Liver (tissue), 3 donors: ENCODE measurements at regions not wholly inside any gene's neighbourhood (a gene's known extent, or its start where the extent isn't known, plus 50 kb on each side); places are given as distances from the start of the nearest gene placed in this dataset.

Experiments used
- EGR1 ChIP-seq, 2 donors: IDR thresholded peaks; 2 replicates each; pipeline ENCODE4 v1.6.1; 2016 to 2018; ENCODE audit warnings: antibody characterized with exemption in 2 of 2, low read depth in 2 of 2
- FOXA2 ChIP-seq: IDR thresholded peaks from 2 replicates; pipeline ENCODE4 v1.6.1; 2016; ENCODE audit warnings: antibody characterized with exemption
- GABPA ChIP-seq, 2 donors: IDR thresholded peaks in 1 of 2; conservative IDR thresholded peaks in 1 of 2; 2 replicates each; pipeline ENCODE4 v1.6.1; 2016; ENCODE audit warnings: antibody characterized with exemption in 2 of 2, mild to moderate bottlenecking in 1 of 2, moderate library complexity in 1 of 2
- HNF4A ChIP-seq, 2 donors: conservative IDR thresholded peaks; 2 replicates each; pipeline ENCODE4 v1.6.1; 2016; ENCODE audit warnings: antibody characterized with exemption in 2 of 2, mild to moderate bottlenecking in 2 of 2
- HNF4G ChIP-seq: IDR thresholded peaks from 2 replicates; pipeline ENCODE4 v1.6.1; 2016; ENCODE audit warnings: antibody characterized with exemption
- RAD21 ChIP-seq, 2 donors: IDR thresholded peaks; 2 replicates each; pipeline ENCODE4 v1.6.1; 2016; ENCODE audit warnings: antibody characterized with exemption in 2 of 2, mild to moderate bottlenecking in 2 of 2
- RXRA ChIP-seq, 2 donors: IDR thresholded peaks; 2 replicates each; pipeline ENCODE4 v1.6.1; 2017 to 2018; ENCODE audit warnings: antibody characterized with exemption in 2 of 2, mild to moderate bottlenecking in 1 of 2
- SP1 ChIP-seq: IDR thresholded peaks from 2 replicates; pipeline ENCODE4 v1.6.1; 2018; ENCODE audit warnings: antibody characterized with exemption, mild to moderate bottlenecking
- TAF1 ChIP-seq: conservative IDR thresholded peaks from 2 replicates; pipeline ENCODE4 v1.6.1; 2016; ENCODE audit warnings: antibody characterized with exemption, mild to moderate bottlenecking
- TF ChIP-seq, protein P1 (sequence below): fragments of 150-350 bp; IDR thresholded peaks from 2 replicates; pipeline ENCODE4 v1.5.1; 2017; ENCODE audit warnings: improper control_type of control experiment, low read depth, low read length; ENCODE audit not compliant: missing input control
- TF ChIP-seq, protein P2 (sequence below): IDR thresholded peaks from 2 replicates; pipeline ENCODE4 v1.6.1; 2016; ENCODE audit warnings: antibody characterized with exemption
- TF ChIP-seq, protein P3 (sequence below): IDR thresholded peaks from 2 replicates; pipeline ENCODE4 v1.6.1; 2016; ENCODE audit warnings: antibody characterized with exemption
- TF ChIP-seq, protein P4 (sequence below): IDR thresholded peaks from 2 replicates; pipeline ENCODE4 v1.6.1; 2016; ENCODE audit warnings: antibody characterized with exemption, mild to moderate bottlenecking
- TF ChIP-seq, protein P5 (sequence below): IDR thresholded peaks from 2 replicates; pipeline ENCODE4 v1.6.1; 2016; ENCODE audit warnings: antibody characterized with exemption
- donor health status: healthy.
- donor health status: healthy.

DNA sequence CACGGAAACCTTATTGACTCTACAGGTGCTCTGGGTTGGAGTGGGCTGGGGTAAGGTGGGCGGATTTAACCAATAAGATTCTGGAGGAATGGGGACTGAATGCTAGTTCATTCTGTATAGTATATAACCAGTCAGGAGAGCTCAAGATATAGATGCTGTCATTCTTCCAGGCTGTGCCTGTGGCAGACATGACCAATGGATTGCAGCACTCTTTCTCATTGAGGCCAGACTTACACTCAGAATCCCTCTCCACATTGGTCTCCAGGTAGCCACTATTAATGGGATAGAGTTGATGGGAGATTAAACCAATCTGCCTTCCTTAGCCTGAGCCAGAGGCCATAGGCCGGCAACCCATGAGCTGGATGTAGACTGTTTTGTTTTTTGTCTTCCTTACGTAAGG, 82.8 kb upstream of the MEF2A start:
- TF ChIP-seq, protein P1, sequence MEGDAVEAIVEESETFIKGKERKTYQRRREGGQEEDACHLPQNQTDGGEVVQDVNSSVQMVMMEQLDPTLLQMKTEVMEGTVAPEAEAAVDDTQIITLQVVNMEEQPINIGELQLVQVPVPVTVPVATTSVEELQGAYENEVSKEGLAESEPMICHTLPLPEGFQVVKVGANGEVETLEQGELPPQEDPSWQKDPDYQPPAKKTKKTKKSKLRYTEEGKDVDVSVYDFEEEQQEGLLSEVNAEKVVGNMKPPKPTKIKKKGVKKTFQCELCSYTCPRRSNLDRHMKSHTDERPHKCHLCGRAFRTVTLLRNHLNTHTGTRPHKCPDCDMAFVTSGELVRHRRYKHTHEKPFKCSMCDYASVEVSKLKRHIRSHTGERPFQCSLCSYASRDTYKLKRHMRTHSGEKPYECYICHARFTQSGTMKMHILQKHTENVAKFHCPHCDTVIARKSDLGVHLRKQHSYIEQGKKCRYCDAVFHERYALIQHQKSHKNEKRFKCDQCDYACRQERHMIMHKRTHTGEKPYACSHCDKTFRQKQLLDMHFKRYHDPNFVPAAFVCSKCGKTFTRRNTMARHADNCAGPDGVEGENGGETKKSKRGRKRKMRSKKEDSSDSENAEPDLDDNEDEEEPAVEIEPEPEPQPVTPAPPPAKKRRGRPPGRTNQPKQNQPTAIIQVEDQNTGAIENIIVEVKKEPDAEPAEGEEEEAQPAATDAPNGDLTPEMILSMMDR, result no peak
- TF ChIP-seq SP1 (no peak), RAD21 (IDR thresholded peaks at IDR 0.05) (no peak), FOXA2 (no peak), GABPA (IDR thresholded peaks at IDR 0.05 in 1 of 2, conservative IDR thresholded peaks at IDR 0.05 in 1 of 2) (no peak), RXRA (IDR thresholded peaks at IDR 0.05) (no peak), TAF1 (no peak), HNF4G (no peak), HNF4A (conservative IDR thresholded peaks at IDR 0.05) (no peak), EGR1 (IDR thresholded peaks at IDR 0.05; ENCODE audit: low read depth in 2 of 2) (no peak)
- TF ChIP-seq, protein P2, sequence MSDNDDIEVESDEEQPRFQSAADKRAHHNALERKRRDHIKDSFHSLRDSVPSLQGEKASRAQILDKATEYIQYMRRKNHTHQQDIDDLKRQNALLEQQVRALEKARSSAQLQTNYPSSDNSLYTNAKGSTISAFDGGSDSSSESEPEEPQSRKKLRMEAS, result no peak
- TF ChIP-seq, protein P3, sequence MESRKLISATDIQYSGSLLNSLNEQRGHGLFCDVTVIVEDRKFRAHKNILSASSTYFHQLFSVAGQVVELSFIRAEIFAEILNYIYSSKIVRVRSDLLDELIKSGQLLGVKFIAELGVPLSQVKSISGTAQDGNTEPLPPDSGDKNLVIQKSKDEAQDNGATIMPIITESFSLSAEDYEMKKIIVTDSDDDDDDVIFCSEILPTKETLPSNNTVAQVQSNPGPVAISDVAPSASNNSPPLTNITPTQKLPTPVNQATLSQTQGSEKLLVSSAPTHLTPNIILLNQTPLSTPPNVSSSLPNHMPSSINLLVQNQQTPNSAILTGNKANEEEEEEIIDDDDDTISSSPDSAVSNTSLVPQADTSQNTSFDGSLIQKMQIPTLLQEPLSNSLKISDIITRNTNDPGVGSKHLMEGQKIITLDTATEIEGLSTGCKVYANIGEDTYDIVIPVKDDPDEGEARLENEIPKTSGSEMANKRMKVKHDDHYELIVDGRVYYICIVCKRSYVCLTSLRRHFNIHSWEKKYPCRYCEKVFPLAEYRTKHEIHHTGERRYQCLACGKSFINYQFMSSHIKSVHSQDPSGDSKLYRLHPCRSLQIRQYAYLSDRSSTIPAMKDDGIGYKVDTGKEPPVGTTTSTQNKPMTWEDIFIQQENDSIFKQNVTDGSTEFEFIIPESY, result no peak
- TF ChIP-seq, protein P4, sequence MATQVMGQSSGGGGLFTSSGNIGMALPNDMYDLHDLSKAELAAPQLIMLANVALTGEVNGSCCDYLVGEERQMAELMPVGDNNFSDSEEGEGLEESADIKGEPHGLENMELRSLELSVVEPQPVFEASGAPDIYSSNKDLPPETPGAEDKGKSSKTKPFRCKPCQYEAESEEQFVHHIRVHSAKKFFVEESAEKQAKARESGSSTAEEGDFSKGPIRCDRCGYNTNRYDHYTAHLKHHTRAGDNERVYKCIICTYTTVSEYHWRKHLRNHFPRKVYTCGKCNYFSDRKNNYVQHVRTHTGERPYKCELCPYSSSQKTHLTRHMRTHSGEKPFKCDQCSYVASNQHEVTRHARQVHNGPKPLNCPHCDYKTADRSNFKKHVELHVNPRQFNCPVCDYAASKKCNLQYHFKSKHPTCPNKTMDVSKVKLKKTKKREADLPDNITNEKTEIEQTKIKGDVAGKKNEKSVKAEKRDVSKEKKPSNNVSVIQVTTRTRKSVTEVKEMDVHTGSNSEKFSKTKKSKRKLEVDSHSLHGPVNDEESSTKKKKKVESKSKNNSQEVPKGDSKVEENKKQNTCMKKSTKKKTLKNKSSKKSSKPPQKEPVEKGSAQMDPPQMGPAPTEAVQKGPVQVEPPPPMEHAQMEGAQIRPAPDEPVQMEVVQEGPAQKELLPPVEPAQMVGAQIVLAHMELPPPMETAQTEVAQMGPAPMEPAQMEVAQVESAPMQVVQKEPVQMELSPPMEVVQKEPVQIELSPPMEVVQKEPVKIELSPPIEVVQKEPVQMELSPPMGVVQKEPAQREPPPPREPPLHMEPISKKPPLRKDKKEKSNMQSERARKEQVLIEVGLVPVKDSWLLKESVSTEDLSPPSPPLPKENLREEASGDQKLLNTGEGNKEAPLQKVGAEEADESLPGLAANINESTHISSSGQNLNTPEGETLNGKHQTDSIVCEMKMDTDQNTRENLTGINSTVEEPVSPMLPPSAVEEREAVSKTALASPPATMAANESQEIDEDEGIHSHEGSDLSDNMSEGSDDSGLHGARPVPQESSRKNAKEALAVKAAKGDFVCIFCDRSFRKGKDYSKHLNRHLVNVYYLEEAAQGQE, result no peak
- TF ChIP-seq, protein P5, sequence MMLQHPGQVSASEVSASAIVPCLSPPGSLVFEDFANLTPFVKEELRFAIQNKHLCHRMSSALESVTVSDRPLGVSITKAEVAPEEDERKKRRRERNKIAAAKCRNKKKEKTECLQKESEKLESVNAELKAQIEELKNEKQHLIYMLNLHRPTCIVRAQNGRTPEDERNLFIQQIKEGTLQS, result no peak
